GM18511 (cell line): ENCODE measurements at regions not wholly inside any gene's neighbourhood (a gene's known extent, or its start where the extent isn't known, plus 50 kb on each side); places are given as distances from the start of the nearest gene placed in this dataset.
"Not testable (repeated sequence)": the region's sequence is repeated elsewhere in the genome, so short reads cannot be mapped to it uniquely, and the experiment has no call there.

ENCODE experiments used
- ATAC-seq: cut with Tn5 transposase; IDR thresholded peaks from one replicate; pipeline ENCODE4 v1.9.1; 2021; ENCODE audit warnings: mild to moderate bottlenecking, moderate library complexity; ENCODE audit not compliant: unreplicated experiment

DNA sequence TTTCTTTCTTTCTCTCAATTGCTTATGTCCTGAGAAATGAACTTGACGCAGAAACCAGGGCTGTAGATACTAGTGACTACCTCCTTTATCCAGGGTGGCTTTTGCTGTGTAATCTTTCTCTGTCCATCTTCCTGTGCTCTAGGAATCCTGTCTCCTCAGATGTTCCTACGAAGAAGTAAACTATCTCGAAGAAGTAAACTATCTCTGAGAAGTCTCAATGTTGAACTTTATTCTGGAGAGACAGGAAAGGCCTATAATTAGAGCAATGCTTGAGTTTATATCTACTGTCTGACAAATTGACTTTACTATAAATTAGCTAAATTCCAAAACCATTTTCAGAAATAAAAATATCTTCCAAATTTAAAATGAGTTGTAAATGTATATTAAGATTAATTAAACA, 541.5 kb upstream of the DPP6 start:
- ATAC-seq = no peak

DNA sequence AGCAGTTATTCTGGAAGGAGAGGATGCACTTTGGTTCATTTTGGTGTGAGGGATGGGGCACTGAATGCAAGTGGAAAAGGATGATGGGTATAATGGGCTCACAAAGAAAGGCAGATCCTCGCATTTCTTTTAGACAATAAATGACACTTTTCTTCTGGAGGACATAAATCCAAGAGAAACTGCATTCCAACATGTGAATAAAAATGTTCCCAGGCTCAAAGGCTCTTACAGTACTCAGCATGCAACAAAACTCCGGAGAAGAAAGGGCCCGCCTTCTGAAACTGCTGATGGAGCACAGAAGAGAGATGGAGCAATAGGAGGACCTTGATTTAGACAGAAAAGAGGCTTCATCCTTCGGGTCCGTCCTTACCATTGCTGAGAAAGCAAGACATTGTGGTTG, 538.2 kb upstream of the DPP6 start:
- no peak for ATAC-seq

DNA sequence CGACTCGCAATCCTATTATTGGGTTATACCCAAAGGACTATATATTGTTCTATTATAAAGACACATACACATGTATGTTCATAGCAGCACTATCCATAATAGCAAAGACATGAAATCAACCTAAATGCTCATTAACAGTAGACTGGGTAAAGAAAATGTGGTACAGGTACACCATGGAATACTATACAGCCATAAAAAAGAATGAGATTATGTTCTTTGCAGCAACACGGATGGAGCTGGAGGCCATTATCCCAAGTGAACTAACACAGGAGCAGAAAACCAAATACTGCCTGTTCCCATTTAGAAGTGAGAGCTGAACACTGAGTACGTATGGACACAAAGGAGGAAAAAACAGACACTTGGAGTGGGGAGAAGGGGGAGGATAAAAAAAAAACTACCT, 536.8 kb upstream of the DPP6 start:
- ATAC-seq = no peak

DNA sequence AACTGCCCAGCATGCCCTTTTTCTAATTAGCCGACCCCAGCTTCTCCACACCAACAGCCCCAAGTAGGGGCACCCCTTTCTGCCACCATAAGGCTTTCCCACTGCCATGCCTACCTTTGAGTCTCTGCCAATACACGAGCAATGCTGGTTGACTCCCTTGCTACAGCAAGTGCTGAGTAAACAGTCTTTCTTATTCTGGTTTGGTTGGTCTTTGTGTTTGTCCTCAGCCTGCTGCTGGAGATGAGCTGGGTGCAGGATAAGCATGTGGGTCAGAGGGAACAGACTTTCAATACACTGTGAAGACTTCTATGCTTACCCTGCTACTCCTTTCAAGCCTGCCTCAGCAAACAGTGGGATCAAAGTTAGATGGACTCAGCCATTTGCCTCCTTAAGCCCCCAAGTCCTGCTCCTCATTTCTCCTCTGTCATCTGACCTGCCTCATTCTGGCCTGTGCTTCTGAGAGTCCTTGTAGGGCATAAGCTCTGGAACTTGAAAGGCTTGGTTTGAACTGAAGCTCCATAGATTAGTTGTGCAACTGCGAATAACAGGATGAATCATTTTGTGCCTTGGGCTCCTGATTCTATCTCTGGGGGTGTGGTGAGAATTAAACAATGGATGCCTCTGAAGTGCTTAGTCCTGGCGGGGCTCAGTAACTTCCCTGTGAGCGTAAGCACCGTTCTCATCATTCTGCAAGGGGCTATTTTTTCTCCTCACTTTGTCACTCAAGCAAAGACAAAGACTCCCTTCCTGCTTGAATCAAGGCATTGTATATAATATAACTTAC, 533.8 kb upstream of the DPP6 start:
- ATAC-seq = no peak

DNA sequence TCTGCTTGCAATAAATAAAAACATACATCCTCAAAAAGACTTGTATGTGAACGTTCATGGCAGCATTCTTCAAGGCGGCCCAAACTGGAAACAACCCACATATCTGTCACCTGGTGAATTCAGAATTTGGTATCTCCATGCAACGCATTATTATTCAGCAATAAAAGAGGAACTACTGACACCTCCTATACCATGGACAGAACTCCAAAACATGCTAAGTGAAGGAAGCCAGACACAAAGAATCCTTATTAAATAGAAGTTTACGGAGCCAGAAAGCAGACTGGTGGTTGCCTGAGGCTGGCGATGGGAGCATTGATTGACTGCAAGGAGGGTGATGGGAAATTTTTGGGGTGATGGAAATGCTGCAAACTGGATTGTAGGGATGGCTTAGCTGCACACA, 530.8 kb upstream of the DPP6 start:
- ATAC-seq = no peak

DNA sequence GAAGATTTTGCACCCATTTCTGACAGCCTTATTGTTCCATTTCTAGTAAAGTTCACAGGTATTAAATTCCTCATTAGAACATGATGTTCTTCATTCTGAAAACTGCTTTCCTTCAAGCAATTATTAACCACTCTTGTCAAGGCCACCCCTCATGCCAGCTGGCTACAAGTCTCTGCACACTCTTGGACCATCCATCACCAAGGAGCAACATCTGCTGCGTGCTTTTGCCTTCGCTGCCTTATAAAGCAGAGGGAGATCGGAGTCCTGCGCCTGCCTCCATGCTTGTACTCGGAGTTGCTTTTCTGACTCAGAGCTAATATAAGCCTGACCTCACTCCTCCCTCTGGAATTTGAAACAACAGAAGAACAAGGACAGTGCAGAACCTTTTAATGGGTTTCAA, 529.9 kb upstream of the DPP6 start:
- ATAC-seq = no peak

DNA sequence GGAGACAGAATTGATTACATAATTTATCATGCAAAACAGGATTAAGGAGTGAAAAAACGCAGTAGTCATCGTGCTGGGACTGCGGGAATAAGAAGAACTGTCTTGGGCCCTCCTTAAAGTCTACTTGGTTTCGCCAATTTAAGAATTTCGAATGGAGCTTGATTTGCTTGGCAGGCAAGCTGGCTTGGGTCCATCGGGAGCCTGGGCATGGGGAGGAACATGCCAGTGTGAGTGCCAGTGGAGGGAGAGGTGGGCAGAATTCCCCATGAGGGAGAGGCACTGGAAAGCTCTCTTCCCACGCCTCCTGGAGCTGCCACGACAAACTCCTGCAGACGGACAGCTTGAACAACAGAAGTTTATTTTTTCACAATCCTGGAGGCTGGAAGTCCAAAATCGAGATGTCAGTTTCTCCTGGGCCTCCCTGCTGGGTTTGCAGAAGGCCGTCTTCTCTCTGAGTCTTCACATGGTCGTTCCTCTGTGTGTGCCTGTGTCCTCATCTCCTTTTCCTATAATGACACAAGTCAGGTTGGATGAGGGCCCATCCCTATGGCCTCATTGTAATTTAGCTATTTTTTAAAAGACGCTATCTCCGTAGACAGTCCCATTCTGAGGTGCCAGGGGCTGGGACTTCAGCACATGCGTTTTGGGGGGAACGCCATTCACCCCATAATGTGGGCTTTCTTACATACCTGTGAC, 528.7 kb upstream of the DPP6 start:
- no peak for ATAC-seq

DNA sequence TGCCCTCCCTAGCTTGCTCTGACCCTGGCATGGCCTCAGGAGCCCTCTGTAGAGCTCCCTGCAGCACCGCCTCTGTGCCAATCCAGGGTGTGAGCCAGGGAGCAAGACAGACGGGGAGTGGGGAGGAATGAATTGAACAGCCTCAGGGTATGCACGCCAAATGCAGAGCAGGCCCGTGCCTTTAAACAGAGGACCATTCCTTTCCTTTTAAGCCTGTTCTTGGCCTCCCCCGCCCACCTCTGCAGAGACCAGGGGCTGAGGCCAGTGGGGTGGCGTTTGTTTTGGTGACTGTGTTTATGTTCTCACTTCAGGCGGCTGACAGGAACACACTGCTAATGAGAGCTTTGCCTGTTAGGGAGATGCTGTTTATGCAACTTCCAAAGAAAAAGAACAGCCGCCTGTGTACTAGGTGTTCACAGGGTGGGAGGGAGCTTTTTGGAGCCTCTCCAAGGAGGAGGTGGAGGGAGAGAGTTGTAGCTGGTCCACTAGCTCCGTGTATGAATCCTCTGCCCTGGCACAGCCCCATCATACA, 528.1 kb upstream of the DPP6 start:
- ATAC-seq = no peak

DNA sequence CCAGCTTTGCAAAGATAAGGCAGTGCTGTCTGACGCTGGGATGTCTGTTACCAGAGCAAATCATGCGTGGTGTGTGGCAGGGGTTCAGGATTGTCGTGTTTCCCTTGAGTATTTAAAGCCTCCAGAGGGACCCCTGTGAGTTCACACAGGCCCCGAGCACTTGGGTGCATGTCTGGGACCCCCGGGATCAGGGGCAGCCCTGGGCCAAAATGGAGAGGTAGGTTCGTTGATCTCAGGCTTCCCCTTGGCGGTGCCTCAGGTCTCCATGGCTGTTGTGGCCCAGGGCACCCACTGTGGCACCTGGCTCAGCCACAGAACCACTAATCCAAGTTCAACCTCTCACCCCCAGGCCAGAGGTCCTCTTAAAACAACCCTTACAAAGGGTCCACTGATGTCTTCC, 523.1 kb upstream of the DPP6 start:
- ATAC-seq = no peak

DNA sequence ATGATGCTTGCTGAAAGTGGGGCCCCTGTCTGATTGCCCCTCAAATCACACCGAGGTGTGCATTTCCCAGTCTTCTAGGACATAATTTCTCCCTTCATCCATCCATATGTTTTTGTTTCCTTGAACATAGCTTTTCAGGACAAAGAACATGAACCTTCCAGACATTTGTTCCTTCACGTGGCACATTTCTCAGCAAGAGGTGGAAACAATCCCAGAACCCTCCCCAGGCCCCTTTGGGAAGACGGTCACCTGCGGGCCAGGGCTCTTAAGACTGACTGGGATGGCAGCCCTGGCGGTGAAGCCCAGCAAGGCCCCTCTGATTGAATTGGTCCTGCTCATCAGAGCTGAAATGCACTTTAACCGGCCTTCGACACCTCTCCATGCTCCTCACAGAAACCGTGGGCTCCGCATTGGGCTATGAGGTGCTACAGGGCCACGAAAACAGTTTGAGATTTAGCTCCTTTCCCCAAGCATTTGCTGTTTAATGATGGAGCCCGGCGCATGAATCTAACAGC, 522.5 kb upstream of the DPP6 start:
- no peak for ATAC-seq

DNA sequence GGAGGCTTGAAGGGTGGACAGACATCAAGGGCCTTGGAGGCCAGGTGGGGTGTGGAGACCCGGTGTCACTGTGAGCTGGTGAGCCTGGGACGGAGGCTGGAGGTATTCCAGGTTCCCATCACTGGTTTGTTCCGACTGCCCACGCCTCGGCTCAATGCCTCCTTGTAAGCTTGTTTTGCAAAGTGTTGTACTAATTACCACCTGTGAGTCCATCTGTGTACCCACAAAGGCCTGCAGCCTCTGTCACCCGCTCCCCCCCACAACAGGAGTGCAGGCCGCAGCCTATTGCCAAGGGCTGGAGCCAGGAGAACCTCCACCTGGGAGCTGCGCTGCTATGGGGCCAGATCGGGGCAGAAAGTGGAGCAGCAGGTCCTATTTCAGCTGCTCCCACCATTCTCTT, 521.8 kb upstream of the DPP6 start:
- ATAC-seq = no peak

DNA sequence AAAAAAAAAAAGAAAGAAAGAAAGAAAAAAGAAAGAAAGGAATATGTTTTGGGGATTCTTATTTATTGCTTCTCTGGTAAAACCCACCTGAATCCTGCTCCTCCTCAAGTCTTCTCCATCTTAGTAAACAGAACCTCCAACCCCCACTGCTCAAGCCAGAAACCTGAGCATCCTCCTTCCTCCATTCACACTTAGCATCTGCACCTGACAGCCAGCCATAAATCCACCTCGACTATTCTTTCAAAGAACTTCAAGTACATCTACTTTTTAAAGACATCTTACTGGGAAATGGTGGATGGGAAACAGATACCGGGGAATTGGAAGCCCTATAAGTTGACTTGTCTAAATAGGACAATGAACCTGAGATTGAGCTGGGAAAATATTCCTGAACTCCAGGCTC, 519.9 kb upstream of the DPP6 start:
- no peak for ATAC-seq

DNA sequence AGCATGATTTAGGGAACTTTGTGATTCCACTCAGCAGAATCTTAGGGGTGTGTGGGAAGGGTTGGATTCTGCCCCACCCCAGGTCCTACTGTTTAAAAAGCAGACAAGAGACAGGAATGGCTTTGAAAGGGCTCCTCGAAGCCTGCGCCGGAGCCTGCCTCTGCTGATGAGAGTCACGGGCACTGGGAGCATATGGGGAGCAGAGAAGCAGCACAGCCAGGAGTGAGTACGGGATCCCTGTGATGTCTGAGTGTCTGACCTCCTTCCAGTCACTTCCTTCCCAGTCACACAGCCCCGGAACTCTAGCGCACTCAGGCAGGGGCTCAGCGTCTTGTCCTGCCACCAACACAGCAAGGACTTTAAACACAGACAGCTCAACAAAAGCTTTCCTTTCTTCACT, 514.9 kb upstream of the DPP6 start:
- ATAC-seq = no peak

DNA sequence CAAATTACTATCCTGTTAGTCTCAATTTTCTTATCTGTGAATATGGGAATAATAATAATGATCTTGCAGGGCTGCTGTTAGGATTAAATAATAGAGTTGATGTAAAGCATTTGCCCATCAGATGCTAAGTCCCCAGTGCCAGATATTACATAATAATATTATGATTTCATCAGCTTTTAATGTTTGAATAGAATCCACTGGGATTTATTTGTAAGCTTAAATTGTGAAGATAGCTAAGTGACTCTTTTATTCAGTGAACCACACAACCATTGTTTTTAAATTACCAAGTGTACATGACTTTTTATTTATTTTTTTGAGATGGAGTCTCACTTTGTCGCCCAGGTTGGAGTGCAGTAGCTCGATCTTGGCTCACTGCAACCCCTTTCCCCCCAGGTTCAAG, 510.3 kb upstream of the DPP6 start:
- no peak for ATAC-seq

DNA sequence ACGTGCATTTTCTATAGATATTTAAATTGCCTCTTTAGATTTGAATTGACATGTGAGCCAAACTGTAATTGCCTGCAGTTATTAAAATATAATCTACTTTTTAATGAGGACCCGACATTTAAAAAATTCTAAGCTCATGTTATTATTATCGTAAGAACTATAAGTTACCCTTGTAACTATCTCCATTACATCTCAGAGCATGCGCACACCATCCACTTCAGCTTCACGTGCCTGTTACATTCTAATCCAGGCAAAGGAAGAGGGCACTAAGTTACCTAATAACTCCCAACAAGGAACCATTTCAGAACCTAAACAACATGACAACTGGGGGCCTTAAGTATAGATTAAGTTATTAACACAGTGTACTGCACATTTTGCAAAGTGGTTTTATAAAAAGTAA, 509.0 kb upstream of the DPP6 start:
- no peak for ATAC-seq

DNA sequence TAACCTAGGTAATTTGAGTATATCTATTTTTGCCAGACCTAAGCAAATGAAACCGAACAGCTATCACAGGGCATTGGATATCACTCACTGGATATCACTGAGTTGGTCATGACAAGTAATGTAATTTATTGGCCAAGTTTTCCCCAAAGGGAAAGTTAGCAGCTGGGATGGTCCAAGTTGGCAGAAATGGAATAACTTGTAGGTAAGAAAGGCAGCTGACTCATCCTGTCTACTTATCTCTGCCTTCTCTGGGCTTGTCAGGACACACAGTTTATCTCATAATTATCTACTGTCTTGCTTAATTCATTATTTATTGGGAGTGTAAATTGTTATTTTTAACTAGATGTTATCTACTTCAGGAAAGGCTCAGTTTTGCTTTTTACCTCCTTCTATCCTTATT, 502.0 kb upstream of the DPP6 start:
- no peak for ATAC-seq

DNA sequence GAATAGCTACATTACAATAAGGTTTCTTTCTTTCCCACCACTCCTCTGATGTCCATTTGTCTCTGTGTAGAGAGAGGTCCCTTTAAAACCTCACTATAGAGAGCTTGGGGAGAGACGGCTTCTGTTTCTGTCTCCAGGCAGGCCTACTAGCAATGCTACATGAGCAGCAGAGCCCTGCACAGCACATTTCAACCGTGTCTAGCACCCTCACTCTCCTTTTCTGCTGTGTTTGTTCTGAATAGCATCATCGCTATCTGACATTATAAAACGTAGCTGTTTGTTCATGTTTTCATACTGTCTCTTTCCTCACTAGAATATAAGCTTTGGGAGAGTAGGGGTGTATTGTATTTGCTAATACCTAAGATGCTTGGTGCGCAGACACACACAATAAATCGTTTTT, 487.8 kb upstream of the DPP6 start:
- ATAC-seq = no peak

DNA sequence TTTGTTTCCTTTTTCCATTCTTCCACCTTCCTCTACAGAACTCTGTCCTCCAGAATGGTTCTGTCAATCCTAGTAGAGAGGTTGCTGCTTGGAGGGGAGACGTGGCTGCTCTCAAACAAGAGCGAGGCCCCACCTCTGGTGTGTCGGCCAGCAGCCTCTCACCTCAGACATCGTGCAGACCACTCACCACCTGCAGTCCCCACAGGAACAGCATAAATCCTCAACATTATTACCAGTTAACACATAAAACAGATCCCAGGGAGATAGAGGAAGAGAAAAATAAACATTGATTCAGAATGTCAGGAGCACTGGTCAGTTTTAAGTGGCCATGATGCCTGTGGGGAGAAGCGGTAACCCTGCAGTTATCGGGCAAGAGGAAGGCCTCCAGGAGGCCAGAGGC, 485.9 kb upstream of the DPP6 start:
- ATAC-seq = no peak

DNA sequence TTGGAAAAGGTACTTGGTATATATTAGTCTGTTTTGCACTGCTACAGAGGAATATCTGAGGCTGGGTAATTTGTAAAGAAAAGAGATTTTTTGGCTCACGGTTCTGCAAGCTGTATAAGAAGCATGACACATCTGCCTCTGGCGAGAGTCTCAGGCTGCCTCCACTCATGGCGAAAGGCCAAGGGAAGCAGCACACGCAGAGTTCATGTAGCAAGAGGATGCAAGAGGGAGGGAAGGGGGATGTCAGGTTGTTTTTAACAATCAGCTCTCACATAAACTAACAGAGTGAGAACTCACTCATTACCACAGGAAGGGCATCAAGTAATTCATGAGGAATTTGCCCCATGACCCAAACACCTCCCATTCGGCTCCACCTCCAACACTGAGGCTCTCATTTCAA, 484.8 kb upstream of the DPP6 start:
- ATAC-seq = no peak

DNA sequence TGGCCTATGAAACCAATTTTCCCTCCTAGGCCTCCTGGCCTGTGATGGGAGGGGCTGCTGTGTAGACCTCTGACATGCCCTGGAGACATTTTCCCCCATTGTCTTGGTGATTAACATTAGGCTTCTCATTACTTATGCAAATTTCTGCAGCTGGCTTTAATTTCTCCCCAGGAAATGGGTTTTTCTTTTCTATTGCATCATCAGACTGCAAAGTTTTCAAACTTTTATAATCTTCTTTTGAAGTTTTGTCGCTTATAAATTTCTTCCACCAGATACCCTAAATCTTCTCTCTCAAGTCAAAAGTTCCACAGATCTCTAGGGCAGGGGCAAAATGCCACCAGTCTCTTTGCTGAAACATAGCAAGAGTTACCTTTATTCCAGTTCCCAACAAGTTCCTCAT, 482.7 kb upstream of the DPP6 start:
- not testable (repeated sequence) for ATAC-seq

DNA sequence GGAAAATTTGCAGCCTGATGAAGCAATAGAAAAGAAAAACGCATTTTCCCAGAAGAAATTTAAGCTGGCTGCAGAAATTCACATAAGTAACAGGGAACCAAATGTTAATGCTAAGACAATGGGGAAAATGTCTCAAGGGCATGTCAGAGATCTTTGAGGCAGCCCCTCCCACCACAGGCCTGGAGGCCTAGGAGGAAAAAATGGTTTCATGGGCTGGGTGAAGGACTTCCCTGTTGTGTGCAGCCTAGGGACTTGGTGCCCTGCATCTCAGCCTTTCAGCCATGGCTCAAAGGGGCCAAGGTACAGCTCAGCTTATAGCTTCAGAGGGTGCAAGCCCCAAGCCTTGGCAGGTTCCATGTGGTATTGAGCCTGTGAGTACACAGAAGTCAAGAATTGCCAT, 476.1 kb upstream of the DPP6 start:
- no peak for ATAC-seq

DNA sequence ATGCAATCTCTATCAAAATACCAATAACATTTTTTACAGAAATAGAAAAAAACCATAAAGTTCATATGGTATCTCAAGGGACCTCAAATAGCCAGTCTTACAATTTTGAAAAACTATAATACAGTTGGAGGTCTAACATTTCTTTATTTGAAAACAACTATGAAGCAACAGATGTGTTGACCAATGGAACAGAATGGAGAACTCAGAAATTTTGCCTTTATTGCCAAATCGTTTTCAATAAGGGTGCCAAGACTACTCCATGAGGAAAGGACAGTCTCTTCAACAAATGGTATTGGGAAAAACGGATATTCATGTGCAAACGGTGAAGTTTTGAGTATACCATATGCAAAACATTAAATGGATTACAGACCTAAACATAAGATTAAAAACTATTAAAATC, 470.8 kb upstream of the DPP6 start:
- ATAC-seq = no peak
